H1 (cell line): ENCODE measurements at regions not wholly inside any gene's neighbourhood (a gene's known extent, or its start where the extent isn't known, plus 50 kb on each side); places are given as distances from the start of the nearest gene placed in this dataset.

ENCODE experiments used
- CTCF ChIA-PET: fragments of 300-600 bp; sonication (Branson Sonifier 250); formaldehyde crosslinking; loops from one replicate; lab custom pipeline; 2021; ENCODE audit not compliant: partially characterized antibody; lab: Charles Lee
- POLR2A ChIA-PET: fragments of 300-600 bp; sonication (Branson Sonifier 250); formaldehyde crosslinking; loops from one replicate; lab custom pipeline; 2021; ENCODE audit warnings: inconsistent platforms; ENCODE audit not compliant: partially characterized antibody; lab: Charles Lee
- DNase-seq, 2 experiments: peaks; one replicate each; pipeline versions ENCODE4 v3.0.0 to v3.0.0-alpha.2; 2010 to 2022; ENCODE audit warnings: low spot score in 2 of 2, low read depth in 1 of 2, mixed read lengths in 1 of 2
- FAIRE-seq: peaks from 2 replicates; lab custom pipeline; 2011; peaks lifted over from hg19 to GRCh38; lab: Jason Lieb, UNC
- H2AFZ ChIP-seq: 2 replicates; pipeline ENCODE4 v1.8.1; 2012; ENCODE audit warnings: low read length, inconsistent platforms
- H2AK5ac ChIP-seq: 2 replicates; pipeline ENCODE4 v1.6.1; 2013; ENCODE audit warnings: low read depth, low read length
- H2BK120ac ChIP-seq: replicated peaks from 2 replicates; pipeline ENCODE3; 2013; ENCODE audit warnings: low read depth, low read length, inconsistent platforms
- H2BK12ac ChIP-seq: 2 replicates; pipeline ENCODE4 v1.6.1; 2013; ENCODE audit warnings: low read depth, low read length
- H2BK15ac ChIP-seq: 2 replicates; pipeline ENCODE4 v1.6.1; 2013; ENCODE audit warnings: low read length
- H2BK20ac ChIP-seq: 2 replicates; pipeline ENCODE4 v1.6.1; 2013; ENCODE audit warnings: low read length
- H2BK5ac ChIP-seq: 2 replicates; pipeline ENCODE4 v1.6.1; 2013; ENCODE audit warnings: low read depth, low read length
- H3K14ac ChIP-seq: 2 replicates; pipeline ENCODE4 v1.6.1; 2013; ENCODE audit warnings: inconsistent platforms; ENCODE audit not compliant: insufficient read length
- H3K18ac ChIP-seq: 2 replicates; pipeline ENCODE4 v1.6.1; 2013; ENCODE audit warnings: low read length; ENCODE audit errors: extremely low read depth
- H3K23ac ChIP-seq: 2 replicates; pipeline ENCODE4 v1.6.1; 2013; ENCODE audit warnings: inconsistent platforms; ENCODE audit not compliant: insufficient read length
- H3K23me2 ChIP-seq: 2 replicates; pipeline ENCODE4 v1.6.1; 2013; ENCODE audit warnings: low read depth, low read length
- H3K27ac ChIP-seq: 2 replicates; pipeline ENCODE4 v1.6.1; 2011; ENCODE audit warnings: low read depth, low read length, inconsistent platforms
- H3K27me3 ChIP-seq, 4 experiments: replicated peaks in 1 of 4; 1 replicate in 1 of 4; 2 replicates in 3 of 4; pipeline versions ENCODE4 v1.6.1 to v1.8.1; 2011 to 2013; ENCODE audit warnings: low read length in 3 of 4, mild to moderate bottlenecking in 3 of 4, inconsistent platforms in 2 of 4, mixed read lengths in 2 of 4, moderate library complexity in 1 of 4; ENCODE audit not compliant: control insufficient read depth in 3 of 4, insufficient read depth in 3 of 4; ENCODE audit errors: extremely low read depth in 1 of 4
- H3K36me3 ChIP-seq, 4 experiments: 2 replicates each; pipeline versions ENCODE4 v1.6.1 to v1.8.1; 2011 to 2013; ENCODE audit warnings: mild to moderate bottlenecking in 4 of 4, low read length in 3 of 4, moderate library complexity in 2 of 4, control low read depth in 1 of 4, inconsistent platforms in 1 of 4; ENCODE audit not compliant: insufficient read depth in 4 of 4, control insufficient read depth in 2 of 4
- H3K4ac ChIP-seq: replicated peaks from 2 replicates; pipeline ENCODE3; 2013; ENCODE audit warnings: low read length, low read depth, mixed read lengths, inconsistent platforms; ENCODE audit not compliant: insufficient read length
- H3K4me1 ChIP-seq, 4 experiments: replicated peaks in 1 of 4; 1 replicate in 1 of 4; 2 replicates in 3 of 4; pipeline versions ENCODE4 v1.6.1 to v1.8.1; 2011 to 2013; ENCODE audit warnings: low read length in 3 of 4, inconsistent platforms in 2 of 4, mixed read lengths in 1 of 4; ENCODE audit not compliant: insufficient read depth in 4 of 4, control insufficient read depth in 3 of 4
- H3K4me2 ChIP-seq, 2 experiments: 2 replicates each; pipeline versions ENCODE4 v1.6.1 to v1.8.1; 2011 to 2013; ENCODE audit warnings: low read depth in 2 of 2, low read length in 2 of 2, control low read depth in 1 of 2, inconsistent platforms in 1 of 2, mild to moderate bottlenecking in 1 of 2; ENCODE audit not compliant: insufficient read depth in 1 of 2
- H3K4me3 ChIP-seq, 4 experiments: fragments of 200-600, 300-600 bp in 1 of 4; sonication (generic), shearing (Covaris generic), sonication (Bioruptor Twin) in 1 of 4; 2 replicates each; pipeline versions ENCODE4 v1.5.1 to v1.8.1; 2011 to 2016; ENCODE audit warnings: low read length in 4 of 4, low read depth in 3 of 4, control low read depth in 2 of 4, inconsistent platforms in 2 of 4, mild to moderate bottlenecking in 2 of 4, mixed read lengths in 1 of 4, moderate library complexity in 1 of 4; ENCODE audit not compliant: insufficient read depth in 2 of 4; ENCODE audit errors: extremely low read depth in 1 of 4
- H3K56ac ChIP-seq: replicated peaks from 2 replicates; pipeline ENCODE3; 2013; ENCODE audit warnings: low read depth, mild to moderate bottlenecking, mixed read lengths, low read length, inconsistent platforms; ENCODE audit not compliant: insufficient read length
- H3K79me1 ChIP-seq: 2 replicates; pipeline ENCODE4 v1.6.1; 2013; ENCODE audit warnings: low read depth, low read length, control low read depth
- H3K79me2 ChIP-seq, 2 experiments: 2 replicates each; pipeline versions ENCODE4 v1.6.1 to v1.8.1; 2012 to 2013; ENCODE audit warnings: low read length in 2 of 2, mild to moderate bottlenecking in 2 of 2, inconsistent platforms in 1 of 2; ENCODE audit not compliant: insufficient read depth in 2 of 2, control insufficient read depth in 1 of 2
- H3K9ac ChIP-seq, 4 experiments: replicated peaks in 1 of 4; 1 replicate in 1 of 4; 2 replicates in 3 of 4; pipeline versions ENCODE4 v1.6.1 to v1.8.1; 2011 to 2013; ENCODE audit warnings: low read depth in 3 of 4, low read length in 3 of 4, control low read depth in 2 of 4, mild to moderate bottlenecking in 2 of 4, moderate library complexity in 2 of 4, inconsistent platforms in 1 of 4; ENCODE audit errors: extremely low read depth in 1 of 4
- H3K9me3 ChIP-seq, 2 experiments: 2 replicates each; pipeline versions ENCODE4 v1.6.1 to v1.8.1; 2012 to 2013; ENCODE audit warnings: mild to moderate bottlenecking in 2 of 2, moderate library complexity in 2 of 2, control low read depth in 1 of 2, inconsistent platforms in 1 of 2, low read depth in 1 of 2, low read length in 1 of 2, mixed read lengths in 1 of 2; ENCODE audit not compliant: insufficient read depth in 2 of 2
- H4K20me1 ChIP-seq, 2 experiments: replicated peaks in 1 of 2; 2 replicates each; pipeline versions ENCODE3 to v1.8.1; 2011 to 2013; ENCODE audit warnings: inconsistent platforms in 2 of 2, low read length in 2 of 2, mild to moderate bottlenecking in 1 of 2; ENCODE audit not compliant: insufficient read depth in 2 of 2, control insufficient read depth in 1 of 2
- H4K5ac ChIP-seq: 2 replicates; pipeline ENCODE4 v1.6.1; 2013; ENCODE audit warnings: low read length, low read depth, mixed read lengths, inconsistent platforms; ENCODE audit not compliant: insufficient read length
- H4K8ac ChIP-seq: 2 replicates; pipeline ENCODE4 v1.8.0; 2013; ENCODE audit warnings: mild to moderate bottlenecking, moderate library complexity, low read length, inconsistent platforms; ENCODE audit not compliant: insufficient read depth; ENCODE audit errors: extremely low read depth
- H4K91ac ChIP-seq: replicated peaks from 2 replicates; pipeline ENCODE3; 2013; ENCODE audit warnings: low read length, mixed read lengths, inconsistent platforms; ENCODE audit not compliant: insufficient read length
- ATF3 ChIP-seq: IDR thresholded peaks from 2 replicates; pipeline ENCODE4 v1.6.1; 2011; ENCODE audit warnings: low read depth, mild to moderate bottlenecking, low read length; ENCODE audit not compliant: insufficient read depth
- BACH1 ChIP-seq: IDR thresholded peaks from 2 replicates; pipeline ENCODE4 v1.6.1; 2012; ENCODE audit warnings: low read length, improper control_type of control experiment
- SP2 ChIP-seq: IDR thresholded peaks from 2 replicates; pipeline ENCODE4 v1.6.1; 2012; ENCODE audit warnings: mild to moderate bottlenecking, low read length, inconsistent platforms
- SRF ChIP-seq: IDR thresholded peaks from 2 replicates; pipeline ENCODE4 v1.6.1; 2011; ENCODE audit warnings: mild to moderate bottlenecking, low read depth, low read length, moderate library complexity
- ZNF274 ChIP-seq: IDR thresholded peaks from 2 replicates; pipeline ENCODE4 v1.7.0; 2012; ENCODE audit warnings: low read length, borderline replicate concordance; ENCODE audit errors: extremely low read depth
- WGBS, 2 experiments: shearing (Covaris generic) in 1 of 2; methylation state at CpG; one replicate each; pipeline versions ENCODE4 v1.1.6 to v1.1.7; 2013 to 2015; ENCODE audit warnings: low lambda C conversion rate in 2 of 2, mixed read lengths in 2 of 2, inconsistent platforms in 1 of 2, low coverage in 1 of 2, missing lambda C conversion rate in 1 of 2; ENCODE audit not compliant: insufficient replicate concordance in 2 of 2, insufficient coverage in 1 of 2, insufficient read length in 1 of 2; ENCODE audit errors: extremely low coverage in 1 of 2, missing lambda C conversion rate in 1 of 2; 5-methylcytosine and 5-hydroxymethylcytosine counted together
- TF ChIP-seq, protein P1 (sequence below), 3 experiments: IDR thresholded peaks; 1 replicate in 2 of 3; 2 replicates in 1 of 3; pipeline versions ENCODE4 v1.5.1 to v1.6.1; 2011; ENCODE audit warnings: low read length in 3 of 3, mild to moderate bottlenecking in 3 of 3, inconsistent platforms in 2 of 3, low read depth in 1 of 3, moderate library complexity in 1 of 3; ENCODE audit not compliant: insufficient read depth in 1 of 3; ENCODE audit errors: control extremely low read depth in 1 of 3

DNA sequence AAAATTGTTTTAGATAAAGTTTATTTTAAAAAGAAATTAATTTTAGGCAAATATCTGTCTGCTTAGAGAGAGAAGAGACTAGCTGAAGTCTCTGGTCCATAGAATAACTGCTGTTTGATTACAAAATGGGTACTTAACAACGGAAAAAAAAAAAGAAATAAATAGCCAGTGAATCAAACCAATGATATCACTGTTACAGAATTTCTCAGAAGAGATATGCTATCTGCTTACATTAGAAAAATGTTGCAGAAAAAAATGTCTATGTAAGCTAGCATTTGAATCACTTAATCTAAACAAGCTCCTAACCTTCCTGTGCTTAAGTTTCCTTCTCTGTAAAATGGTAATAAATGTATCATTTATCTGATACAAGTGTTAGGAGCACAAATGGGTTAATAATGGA lies 189.9 kb downstream of the IL15 start:
- DNase-seq, result no peak
- H3K27ac ChIP-seq, result no peak overlapping the region
- no peaks in the 10 kb centered on the region for H3K27me3 ChIP-seq
- 71% methylated on average over 1 of the region's 1 CpG; no CpG with 5 or more reads in 1 of the 2 experiments for WGBS, 2 experiments
- H3K56ac ChIP-seq, result no peak overlapping the region
- no peaks in the 10 kb centered on the region for H3K36me3 ChIP-seq
- H4K20me1 ChIP-seq, result no peaks in the 10 kb centered on the region
- no peaks in the 10 kb centered on the region for H3K79me1 ChIP-seq
- no peak for FAIRE-seq
- TF ChIP-seq ZNF274 (no peak), SRF (no peak), BACH1 (no peak), SP2 (no peak), ATF3 (no peak)
- TF ChIP-seq, protein P1, sequence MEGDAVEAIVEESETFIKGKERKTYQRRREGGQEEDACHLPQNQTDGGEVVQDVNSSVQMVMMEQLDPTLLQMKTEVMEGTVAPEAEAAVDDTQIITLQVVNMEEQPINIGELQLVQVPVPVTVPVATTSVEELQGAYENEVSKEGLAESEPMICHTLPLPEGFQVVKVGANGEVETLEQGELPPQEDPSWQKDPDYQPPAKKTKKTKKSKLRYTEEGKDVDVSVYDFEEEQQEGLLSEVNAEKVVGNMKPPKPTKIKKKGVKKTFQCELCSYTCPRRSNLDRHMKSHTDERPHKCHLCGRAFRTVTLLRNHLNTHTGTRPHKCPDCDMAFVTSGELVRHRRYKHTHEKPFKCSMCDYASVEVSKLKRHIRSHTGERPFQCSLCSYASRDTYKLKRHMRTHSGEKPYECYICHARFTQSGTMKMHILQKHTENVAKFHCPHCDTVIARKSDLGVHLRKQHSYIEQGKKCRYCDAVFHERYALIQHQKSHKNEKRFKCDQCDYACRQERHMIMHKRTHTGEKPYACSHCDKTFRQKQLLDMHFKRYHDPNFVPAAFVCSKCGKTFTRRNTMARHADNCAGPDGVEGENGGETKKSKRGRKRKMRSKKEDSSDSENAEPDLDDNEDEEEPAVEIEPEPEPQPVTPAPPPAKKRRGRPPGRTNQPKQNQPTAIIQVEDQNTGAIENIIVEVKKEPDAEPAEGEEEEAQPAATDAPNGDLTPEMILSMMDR (IDR thresholded peaks at IDR 0.05; ENCODE audit: control extremely low read depth in 1 of 3, insufficient read depth in 1 of 3, low read depth in 1 of 3, low read length in 3 of 3), result no peak
- TF ChIP-seq, all 59 proteins: peak for 0
- Histone ChIP-seq H3K4me2 (no peak overlapping the region), H3K14ac (no peak overlapping the region), H2AK5ac (no peak overlapping the region), H3K4me1 (no peaks in the 10 kb centered on the region), H3K4ac (no peak overlapping the region), H3K23me2 (no peaks in the 10 kb centered on the region), H2BK12ac (no peak overlapping the region), H3K9ac (no peak overlapping the region), H2BK20ac (no peak overlapping the region), H3K9me3 (no peaks in the 10 kb centered on the region), H3K23ac (no peak overlapping the region), H4K5ac (no peak overlapping the region), H4K8ac (no peak overlapping the region), H3K79me2 (no peaks in the 10 kb centered on the region), H3K4me3 (no peak overlapping the region), H2AFZ (no peak overlapping the region), H2BK120ac (no peak overlapping the region), H2BK5ac (no peak overlapping the region), H4K91ac (no peak overlapping the region), H3K18ac (no peak overlapping the region), H2BK15ac (no peak overlapping the region)
- ChIA-PET CTCF (interaction anchor here (1.0 kb wide), 1 partner anchor 20 kb away, joined by 3 read pairs; no protein-coding TSS in a partner anchor), POLR2A (no interaction called here)
